NCI-H2171 treated with DMSO at 0.1 percent for 48 hours (cell line): ENCODE measurements at regions not wholly inside any gene's neighbourhood (a gene's known extent, or its start where the extent isn't known, plus 50 kb on each side); places are given as distances from the start of the nearest gene placed in this dataset.

Experiments used
- DNase-seq: peaks from one replicate; lab custom pipeline; 2025; lab: John Stamatoyannopoulos, UW

DNA sequence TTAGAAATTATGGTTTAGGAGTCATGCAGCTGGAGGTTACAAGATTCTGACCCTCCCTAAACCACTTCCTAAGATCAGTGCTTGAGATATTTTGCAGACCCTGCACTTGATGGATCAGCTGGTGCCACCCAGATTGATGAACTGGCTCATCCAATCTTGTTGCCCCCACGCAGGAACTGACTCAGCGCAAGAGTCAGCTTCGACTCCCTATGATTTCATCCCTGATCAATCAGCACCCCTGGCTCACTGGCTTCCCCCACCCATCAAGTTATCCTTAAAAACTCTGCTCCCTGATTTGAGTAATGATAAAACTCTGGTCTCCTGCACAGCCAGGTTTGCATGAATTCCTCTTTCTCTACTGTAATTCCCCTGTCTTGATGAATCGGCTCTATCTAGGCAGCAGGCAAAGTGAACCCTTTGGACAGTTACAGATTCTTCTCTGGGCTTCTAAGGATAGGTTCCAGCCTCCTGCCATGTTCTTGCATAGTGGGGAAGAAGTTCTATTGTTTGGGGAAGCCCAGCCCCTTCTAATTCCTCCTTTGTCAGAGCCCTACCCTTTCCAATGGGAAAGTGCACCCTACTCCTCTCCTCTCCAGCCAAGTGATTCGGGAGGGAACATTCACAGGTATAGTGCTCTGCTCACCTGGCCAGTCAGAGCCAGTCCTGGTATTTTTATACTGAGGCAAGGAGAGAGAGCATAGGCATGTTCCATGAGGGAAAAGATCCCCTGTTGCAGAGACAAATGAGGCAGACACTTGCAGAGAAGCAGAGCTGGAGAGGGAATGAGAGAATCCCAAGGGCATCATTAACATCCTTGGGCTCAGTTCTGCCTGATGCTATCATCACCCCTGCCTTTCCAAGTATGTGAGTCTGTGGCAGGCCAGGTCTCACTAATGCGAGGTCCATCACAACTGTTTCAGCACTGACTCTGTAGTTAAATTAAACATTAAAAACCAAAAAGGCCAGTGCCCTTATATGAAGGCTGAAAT, 224.4 kb upstream of the GALNT17 start:
- DNase-seq = peak; percentile 33

- DNase-seq = no peak
These were observed 218.0 kb upstream of the GALNT17 start for GRCh38 chr7:70913924-70914323.

DNA sequence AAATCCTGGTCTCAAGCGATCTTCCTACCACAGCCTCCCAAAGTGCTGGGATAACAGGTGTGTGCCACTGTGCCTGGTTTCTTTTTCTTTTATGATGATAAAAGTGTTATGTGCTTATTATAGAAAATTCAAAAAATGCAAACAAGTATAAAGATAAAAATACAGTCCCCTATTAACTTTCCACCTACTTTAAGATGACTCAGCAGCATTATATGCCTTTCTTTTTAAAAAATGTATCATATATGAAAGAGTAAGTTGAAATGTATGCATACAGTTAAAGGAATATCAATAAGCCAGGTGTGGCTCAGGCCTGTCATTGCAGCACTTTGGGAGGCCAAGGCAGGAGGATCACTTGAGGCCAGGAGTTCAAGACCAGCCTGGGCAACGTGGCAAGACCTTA, 216.9 kb upstream of the GALNT17 start:
- DNase-seq = no peak

GRCh38 chr7:70919481-70920073, 212.4 kb upstream of the GALNT17 start:
- no peak for DNase-seq

- no peak for DNase-seq
These were observed 211.1 kb upstream of the GALNT17 start for GRCh38 chr7:70920876-70921275.

- no peak for DNase-seq
These were observed 208.6 kb upstream of the GALNT17 start for GRCh38 chr7:70923181-70923845.

- DNase-seq = no peak
These were observed 206.4 kb upstream of the GALNT17 start for GRCh38 chr7:70925411-70926115.

GRCh38 chr7:70926666-70927065, 205.3 kb upstream of the GALNT17 start:
- DNase-seq = peak; percentile 93

DNA sequence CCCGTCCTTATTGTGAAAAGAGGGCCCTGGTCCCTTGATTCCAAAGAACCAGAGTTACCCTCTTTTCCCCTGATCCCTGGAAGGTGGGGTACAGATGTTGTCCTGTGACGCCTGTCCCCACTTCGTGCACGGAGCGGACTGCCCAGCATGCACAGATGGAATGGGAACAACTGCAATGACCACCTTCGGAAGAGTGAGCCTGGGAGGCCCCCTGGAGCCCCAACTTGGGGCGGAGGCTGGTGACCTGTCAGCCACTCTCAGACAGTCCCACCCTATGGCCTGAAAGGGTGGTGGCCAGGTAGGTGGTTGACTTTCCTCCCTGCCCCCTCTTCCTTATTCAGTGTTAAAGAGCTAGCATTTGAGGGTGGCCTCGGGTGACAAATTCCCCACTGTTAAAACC, 196.6 kb upstream of the GALNT17 start:
- DNase-seq = no peak

GRCh38 chr7:70935854-70936253, 196.1 kb upstream of the GALNT17 start:
- no peak for DNase-seq

DNA sequence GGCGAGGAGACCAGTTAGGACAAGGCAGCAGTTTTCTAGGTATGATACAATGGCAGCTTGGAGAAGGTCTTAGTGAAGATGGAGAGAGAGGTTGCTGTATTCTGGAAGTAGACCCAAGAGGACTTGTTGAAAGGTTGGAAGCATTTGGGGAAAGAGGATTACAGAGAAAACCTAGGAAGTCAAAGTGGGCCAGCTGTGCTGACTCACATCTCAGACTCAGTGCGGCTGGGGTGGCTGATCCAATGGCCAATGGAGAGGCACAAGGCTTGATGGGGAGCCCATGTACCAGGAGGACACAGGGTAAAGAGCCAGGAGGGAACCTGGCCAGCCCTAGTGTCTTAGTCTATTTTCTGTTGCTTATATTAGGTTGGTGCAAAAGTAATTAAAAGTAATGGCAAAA, 194.5 kb upstream of the GALNT17 start:
- no peak for DNase-seq

DNA sequence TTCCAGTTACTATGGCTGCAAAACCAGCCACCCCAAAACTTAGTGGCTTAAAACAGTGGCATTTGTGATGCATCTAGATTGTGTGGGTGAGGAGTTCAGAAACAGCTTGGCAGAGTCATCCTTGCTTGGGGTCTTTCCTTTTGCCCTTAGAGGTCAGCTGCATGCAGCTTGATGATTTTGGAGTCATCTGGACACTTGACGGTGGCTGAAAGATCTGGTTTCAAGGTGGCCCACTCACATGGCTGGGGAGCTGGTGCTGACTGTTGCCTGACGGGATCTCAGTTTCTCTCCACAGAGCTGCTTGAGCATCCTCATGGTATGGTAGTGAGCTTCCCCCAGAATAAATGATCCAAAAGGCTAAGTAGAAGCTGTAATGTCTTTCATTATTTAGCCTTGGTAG, 191.3 kb upstream of the GALNT17 start:
- no peak for DNase-seq

- DNase-seq = no peak
These were observed 189.2 kb upstream of the GALNT17 start for GRCh38 chr7:70942791-70943190.

DNA sequence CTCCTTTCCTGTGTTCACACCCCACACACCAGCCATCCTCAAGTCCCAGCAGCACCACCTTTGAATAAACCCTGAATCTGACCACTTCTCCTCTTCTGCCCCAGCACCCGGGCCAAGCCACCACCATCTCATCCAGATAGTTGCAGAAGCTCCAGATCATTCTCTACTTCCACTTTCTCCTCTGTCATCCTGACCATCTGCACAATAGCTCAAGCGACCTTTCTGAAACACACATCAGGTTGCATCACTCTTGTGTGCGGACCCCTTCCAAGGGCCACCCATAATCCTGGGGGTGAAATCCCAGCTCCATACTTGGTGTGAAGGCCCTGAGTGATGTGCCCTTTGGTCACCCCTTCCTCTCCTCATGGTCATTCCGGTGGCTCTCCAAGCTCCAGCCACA, 187.4 kb upstream of the GALNT17 start:
- no peak for DNase-seq

DNA sequence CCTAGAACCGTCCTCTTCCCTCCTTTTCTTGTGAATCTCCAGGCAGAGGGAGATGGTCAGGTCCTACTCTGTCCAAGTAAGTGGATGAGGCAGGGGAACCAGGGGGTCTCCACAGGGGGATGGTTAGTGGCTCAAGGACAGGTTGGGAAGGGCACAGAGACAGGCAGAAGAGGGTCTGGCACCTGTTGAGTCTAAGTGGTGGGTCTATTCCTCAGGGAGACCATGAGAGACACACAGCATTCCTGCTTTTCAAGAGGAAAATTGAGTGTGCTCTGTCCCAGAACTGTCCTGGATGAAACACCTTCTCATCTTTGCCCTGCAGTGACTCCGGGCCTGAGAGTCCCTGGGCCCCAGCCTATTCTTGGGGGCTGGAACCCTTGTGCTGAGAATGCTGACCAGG, 184.8 kb upstream of the GALNT17 start:
- DNase-seq = no peak

DNA sequence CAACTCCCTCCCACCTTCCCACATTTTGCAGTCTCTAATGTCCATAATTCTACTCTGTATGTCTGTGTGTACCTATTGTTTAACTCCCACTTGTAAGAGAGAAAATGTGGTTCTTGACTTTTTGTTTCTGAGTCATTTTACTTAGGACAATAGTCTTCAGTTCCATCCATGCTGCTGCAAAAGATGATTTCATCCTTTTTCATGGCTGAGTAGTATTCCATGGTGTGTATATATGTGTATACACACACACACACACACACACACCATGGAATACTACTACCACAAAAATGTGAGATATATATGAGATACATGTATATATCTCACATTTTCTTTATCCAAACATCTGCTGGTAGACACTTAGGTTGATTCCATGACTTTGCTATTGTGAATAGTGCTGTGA, 182.1 kb upstream of the GALNT17 start:
- no peak for DNase-seq

- DNase-seq = no peak
These were observed 180.5 kb upstream of the GALNT17 start for GRCh38 chr7:70951271-70951962.

DNA sequence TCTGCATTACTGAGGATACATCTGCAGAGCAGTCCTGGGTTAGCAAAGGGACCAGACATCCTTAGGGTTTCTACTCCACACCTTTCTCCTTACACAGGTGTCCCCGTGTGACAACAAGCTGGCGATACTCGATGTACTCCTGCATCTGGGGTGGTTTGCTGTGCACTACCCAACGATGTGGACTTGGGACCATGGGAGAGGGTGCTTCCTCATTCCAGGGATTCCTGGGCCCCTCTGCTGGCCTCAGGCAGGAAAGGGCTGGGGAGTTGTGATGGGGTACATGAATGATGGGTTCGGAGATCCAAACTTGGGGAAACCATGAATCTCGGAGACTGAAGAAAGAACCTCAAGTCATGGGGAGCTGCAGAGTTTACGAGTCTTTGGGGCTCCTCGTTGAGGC, 179.6 kb upstream of the GALNT17 start:
- no peak for DNase-seq

DNA sequence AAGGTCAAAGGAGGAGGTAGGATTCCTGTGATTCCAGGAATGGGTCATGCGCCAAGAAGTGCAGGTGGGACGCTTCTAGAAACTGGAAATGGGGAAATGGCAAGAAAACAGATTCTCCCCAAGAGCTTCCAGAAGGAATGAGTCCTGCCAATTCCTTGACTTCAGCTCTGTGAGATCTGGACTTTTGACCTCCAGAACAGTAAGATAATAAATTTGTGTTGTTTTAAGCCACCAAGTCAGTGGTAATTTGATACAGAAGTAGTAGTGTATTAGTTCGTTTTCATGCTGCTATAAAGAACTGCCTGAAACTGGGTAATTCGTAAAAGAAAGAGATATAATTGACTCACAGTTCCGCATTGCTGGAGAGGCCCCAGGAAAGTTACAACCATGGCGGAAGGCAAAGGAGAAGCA, 178.6 kb upstream of the GALNT17 start:
- DNase-seq = no peak

DNA sequence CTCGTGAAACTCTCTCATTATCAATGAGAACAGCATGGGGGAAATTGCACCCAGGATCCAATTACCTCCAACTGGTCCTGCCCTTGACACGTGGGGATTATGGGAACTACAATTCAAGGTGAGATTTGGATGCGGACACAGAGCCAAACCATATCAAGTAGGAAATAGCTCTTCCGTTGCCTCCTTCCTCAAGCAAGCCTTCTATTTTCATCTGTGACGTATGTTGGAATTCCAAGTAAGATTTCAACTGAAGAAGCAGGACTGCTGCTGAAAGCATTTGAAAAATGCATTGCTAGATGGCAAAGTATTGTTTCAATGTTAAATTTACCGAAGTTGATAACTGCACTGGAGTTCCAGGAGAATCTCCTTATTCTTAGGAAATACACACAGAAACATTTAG, 178.1 kb upstream of the GALNT17 start:
- DNase-seq = no peak

DNA sequence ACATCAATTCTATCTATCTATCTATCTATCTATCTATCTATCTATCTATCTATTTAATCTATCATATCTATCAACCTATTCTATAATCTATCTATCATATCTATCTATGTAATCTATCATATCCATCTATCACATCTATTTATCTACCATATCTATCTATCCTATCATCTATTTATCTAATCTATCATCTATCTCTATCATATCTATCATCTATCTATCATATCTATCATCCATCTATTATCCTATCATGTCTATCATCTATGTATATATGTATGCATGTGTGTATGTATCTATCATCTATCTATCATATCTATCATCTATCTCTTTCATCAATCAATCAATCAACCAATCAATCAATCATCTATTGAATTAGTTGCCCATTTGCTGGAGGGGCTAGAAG, 159.3 kb upstream of the GALNT17 start:
- DNase-seq = no peak

- DNase-seq = peak; percentile 85
These were observed 156.2 kb upstream of the GALNT17 start for GRCh38 chr7:70975754-70976153.
